Esophagus muscularis mucosa (tissue), 4 donors: ENCODE measurements at regions not wholly inside any gene's neighbourhood (a gene's known extent, or its start where the extent isn't known, plus 50 kb on each side); places are given as distances from the start of the nearest gene placed in this dataset.

Experiments used
- DNase-seq: peaks from one replicate; pipeline ENCODE4 v3.0.0-alpha.2; 2017; ENCODE audit errors: extremely low spot score
- H3K27ac ChIP-seq, 4 donors: fragments of 200-600 bp; sonication (generic); replicated peaks in 1 of 4; 1 replicate in 3 of 4; 2 replicates in 1 of 4; pipeline ENCODE4 v1.5.1; 2016 to 2019; ENCODE audit warnings: mild to moderate bottlenecking in 1 of 4
- H3K27me3 ChIP-seq, 4 donors: fragments of 200-600 bp; sonication (generic); one replicate each; pipeline versions ENCODE4 v1.5.1 to v1.6.0; 2016 to 2019
- H3K36me3 ChIP-seq, 4 donors: fragments of 200-600 bp; sonication (generic); one replicate each; pipeline ENCODE4 v1.5.1; 2016 to 2019
- H3K4me1 ChIP-seq, 4 donors: fragments of 200-600 bp; sonication (generic); one replicate each; pipeline ENCODE4 v1.5.1; 2016 to 2019
- H3K4me3 ChIP-seq, 4 donors: fragments of 200-600 bp; sonication (generic); 1 replicate in 2 of 4; 2 replicates in 2 of 4; pipeline ENCODE4 v1.5.1; 2016 to 2019; ENCODE audit warnings: mild to moderate bottlenecking in 4 of 4, moderate library complexity in 1 of 4
- H3K9me3 ChIP-seq, 4 donors: fragments of 200-600 bp; sonication (generic); 1 replicate in 3 of 4; 2 replicates in 1 of 4; pipeline ENCODE4 v1.5.1; 2016 to 2019
- EP300 ChIP-seq: sonication (generic); formaldehyde crosslinking; IDR thresholded peaks from one replicate; pipeline ENCODE4 v1.6.1; 2017; ENCODE audit warnings: antibody characterized with exemption
- POLR2A ChIP-seq: fragments of 450-650 bp; IDR thresholded peaks from one replicate; pipeline ENCODE4 v1.6.1; 2017; ENCODE audit warnings: antibody characterized with exemption, moderate library complexity, mild to moderate bottlenecking, low read depth
- POLR2AphosphoS5 ChIP-seq, 2 donors: sonication (generic); formaldehyde crosslinking; IDR thresholded peaks; one replicate each; pipeline ENCODE4 v1.6.1; 2017; ENCODE audit warnings: antibody characterized with exemption in 2 of 2
- WGBS: methylation state at CpG from one replicate; pipeline ENCODE4 v1.1.5; 2018; 5-methylcytosine and 5-hydroxymethylcytosine counted together
- intact Hi-C: fragments of 100-400 bp; cut with DNase I; formaldehyde crosslinking; loops from one replicate; pipeline ENCODE4 v1.15.1; 2023
- TF ChIP-seq, protein P1 (sequence below), 3 experiments: fragments of 200-600 bp in 2 of 3; fragments of 450-650 bp in 1 of 3; sonication (generic) in 2 of 3; IDR thresholded peaks; one replicate each; pipeline ENCODE4 v1.5.1; 2017 to 2019; ENCODE audit warnings: antibody characterized with exemption in 3 of 3, mild to moderate bottlenecking in 2 of 3, moderate library complexity in 1 of 3

GRCh38 chr13:87878706-87879105 is 207.5 kb downstream of the SLITRK5 start:
- DNase-seq = no peak
- no peaks in the 10 kb centered on the region for H3K4me1 ChIP-seq
- intact Hi-C loops = no loop called here
- no peak overlapping the region for H3K27ac ChIP-seq
- H3K4me3 ChIP-seq = no peak overlapping the region
- no peaks in the 10 kb centered on the region for H3K36me3 ChIP-seq
- H3K27me3 ChIP-seq = no peaks in the 10 kb centered on the region
- H3K9me3 ChIP-seq = no peaks in the 10 kb centered on the region
- no peak for TF ChIP-seq POLR2AphosphoS5 (IDR thresholded peaks at IDR 0.05)

GRCh38 chr13:87884884-87885283 is 213.7 kb downstream of the SLITRK5 start:
- WGBS = 29% methylated on average over 5 of the region's 5 CpGs
- intact Hi-C loops = no loop called here

DNA sequence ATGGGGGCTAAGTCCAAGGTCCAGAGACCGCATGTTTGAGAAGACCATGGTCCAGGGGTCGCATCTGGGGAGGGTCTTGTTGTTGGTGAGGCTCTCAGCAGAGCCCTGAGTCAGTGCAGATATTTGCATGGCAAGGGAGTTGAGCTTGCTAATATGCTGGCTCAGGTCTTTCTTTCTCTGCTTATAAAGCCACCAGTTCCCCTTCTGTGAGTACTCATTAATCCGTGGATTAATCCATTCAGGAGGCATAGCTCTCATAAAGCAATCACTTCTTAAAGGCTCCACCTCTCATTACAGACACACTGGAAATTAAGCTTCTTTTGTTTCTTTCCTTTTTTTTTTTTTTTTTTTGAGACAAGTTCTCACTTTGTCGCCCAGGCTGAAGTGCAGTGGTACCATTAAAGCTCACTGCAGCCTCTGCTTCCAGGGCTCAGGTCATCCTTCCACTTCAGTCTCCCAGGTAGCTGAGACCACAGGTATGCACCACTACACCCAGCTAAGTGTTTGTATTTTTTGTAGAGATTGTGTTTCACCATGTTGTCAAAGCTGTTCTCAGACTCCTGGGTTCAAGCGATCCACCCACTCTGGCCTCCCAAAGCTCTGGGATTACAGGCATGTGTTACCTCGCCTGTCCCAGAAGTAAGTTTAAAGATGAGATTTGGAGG is 216.4 kb downstream of the SLITRK5 start:
- DNase-seq = no peak
- no peak overlapping the region for H3K27ac ChIP-seq
- TF ChIP-seq POLR2A = no peak
- no peak for TF ChIP-seq POLR2AphosphoS5 (IDR thresholded peaks at IDR 0.05)
- TF ChIP-seq EP300 = no peak
- TF ChIP-seq, protein P1, sequence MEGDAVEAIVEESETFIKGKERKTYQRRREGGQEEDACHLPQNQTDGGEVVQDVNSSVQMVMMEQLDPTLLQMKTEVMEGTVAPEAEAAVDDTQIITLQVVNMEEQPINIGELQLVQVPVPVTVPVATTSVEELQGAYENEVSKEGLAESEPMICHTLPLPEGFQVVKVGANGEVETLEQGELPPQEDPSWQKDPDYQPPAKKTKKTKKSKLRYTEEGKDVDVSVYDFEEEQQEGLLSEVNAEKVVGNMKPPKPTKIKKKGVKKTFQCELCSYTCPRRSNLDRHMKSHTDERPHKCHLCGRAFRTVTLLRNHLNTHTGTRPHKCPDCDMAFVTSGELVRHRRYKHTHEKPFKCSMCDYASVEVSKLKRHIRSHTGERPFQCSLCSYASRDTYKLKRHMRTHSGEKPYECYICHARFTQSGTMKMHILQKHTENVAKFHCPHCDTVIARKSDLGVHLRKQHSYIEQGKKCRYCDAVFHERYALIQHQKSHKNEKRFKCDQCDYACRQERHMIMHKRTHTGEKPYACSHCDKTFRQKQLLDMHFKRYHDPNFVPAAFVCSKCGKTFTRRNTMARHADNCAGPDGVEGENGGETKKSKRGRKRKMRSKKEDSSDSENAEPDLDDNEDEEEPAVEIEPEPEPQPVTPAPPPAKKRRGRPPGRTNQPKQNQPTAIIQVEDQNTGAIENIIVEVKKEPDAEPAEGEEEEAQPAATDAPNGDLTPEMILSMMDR (IDR thresholded peaks at IDR 0.05) = no peak
- WGBS = 88% methylated on average over 6 of the region's 6 CpGs
- no peaks in the 10 kb centered on the region for H3K36me3 ChIP-seq
- H3K4me3 ChIP-seq = no peak overlapping the region
- no peaks in the 10 kb centered on the region for H3K9me3 ChIP-seq
- intact Hi-C loops = no loop called here
- H3K27me3 ChIP-seq = no peaks in the 10 kb centered on the region
- no peaks in the 10 kb centered on the region for H3K4me1 ChIP-seq

More at GRCh38 chr13:87884884-87885283, 213.7 kb downstream of the SLITRK5 start:
- H3K27me3 ChIP-seq = no peaks in the 10 kb centered on the region
- no peaks in the 10 kb centered on the region for H3K9me3 ChIP-seq
- no peak overlapping the region for H3K4me3 ChIP-seq
- H3K36me3 ChIP-seq = no peaks in the 10 kb centered on the region
- no peaks in the 10 kb centered on the region for H3K4me1 ChIP-seq
- no peak overlapping the region for H3K27ac ChIP-seq
- DNase-seq = no peak
- TF ChIP-seq POLR2AphosphoS5 (IDR thresholded peaks at IDR 0.05) (no peak), EP300 (no peak)
- TF ChIP-seq, protein P1 (IDR thresholded peaks at IDR 0.05) = no peak

DNA sequence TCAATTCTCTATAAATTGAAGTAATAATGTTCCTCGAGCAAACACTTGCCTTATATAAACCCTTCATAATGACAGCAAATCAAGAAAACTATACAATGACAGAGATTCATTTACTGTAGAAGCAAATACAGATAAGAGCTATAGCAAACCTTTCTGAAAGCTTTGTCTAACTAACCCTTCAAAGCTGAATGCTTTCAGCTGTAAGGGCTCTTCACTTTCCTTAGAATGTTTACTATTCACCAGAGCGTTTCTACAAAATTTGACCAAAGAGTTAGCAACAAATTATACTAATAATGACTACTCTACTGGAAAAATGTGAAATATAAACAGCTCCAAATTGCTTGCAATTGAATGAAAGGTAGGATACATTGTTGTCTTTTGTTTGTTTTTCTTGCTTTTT is 218.1 kb downstream of the SLITRK5 start:
- Histone ChIP-seq H3K4me1 (no peaks in the 10 kb centered on the region), H3K36me3 (no peaks in the 10 kb centered on the region), H3K9me3 (no peaks in the 10 kb centered on the region), H3K27ac (no peak overlapping the region), H3K4me3 (no peak overlapping the region), H3K27me3 (no peaks in the 10 kb centered on the region)
- WGBS = 24% methylated on average over 2 of the region's 2 CpGs
- no peak for DNase-seq
- TF ChIP-seq, protein P1 (IDR thresholded peaks at IDR 0.05) = no peak
- TF ChIP-seq EP300 (no peak), POLR2A (no peak), POLR2AphosphoS5 (IDR thresholded peaks at IDR 0.05) (no peak)
- intact Hi-C loops = no loop called here

DNA sequence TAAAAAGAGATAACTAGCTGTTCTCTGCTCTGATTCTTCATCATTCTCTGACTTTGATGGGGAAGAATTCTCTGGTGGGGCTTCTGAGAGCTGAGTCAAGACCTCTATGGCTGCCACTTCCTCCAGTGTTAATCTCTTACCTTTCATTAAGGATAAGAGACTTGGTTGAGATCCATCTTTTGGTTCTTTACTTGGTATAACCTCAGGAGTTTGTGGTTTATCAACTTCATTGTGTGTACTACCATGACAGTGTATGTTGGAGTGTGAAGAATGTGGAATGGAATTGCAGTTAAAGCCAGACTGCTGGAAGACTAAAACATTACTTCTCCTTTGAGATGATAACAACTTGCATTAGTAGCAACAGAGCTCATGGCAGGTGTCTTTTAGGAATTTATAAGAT is 222.0 kb downstream of the SLITRK5 start:
- H3K36me3 ChIP-seq = no peaks in the 10 kb centered on the region
- TF ChIP-seq EP300 = no peak
- TF ChIP-seq, protein P1 (IDR thresholded peaks at IDR 0.05) = no peak
- TF ChIP-seq POLR2A = no peak
- no peak for TF ChIP-seq POLR2AphosphoS5 (IDR thresholded peaks at IDR 0.05)
- intact Hi-C loops = no loop called here
- DNase-seq = no peak
- H3K4me3 ChIP-seq = no peak overlapping the region
- no peaks in the 10 kb centered on the region for H3K27me3 ChIP-seq
- no peaks in the 10 kb centered on the region for H3K9me3 ChIP-seq
- H3K4me1 ChIP-seq = no peaks in the 10 kb centered on the region
- H3K27ac ChIP-seq = no peak overlapping the region
